ENCODE measurements at regions not wholly inside any gene's neighbourhood (a gene's known extent, or its start where the extent isn't known, plus 50 kb on each side); places are given as distances from the start of the nearest gene placed in this dataset.
"Not testable (repeated sequence)": the region's sequence is repeated elsewhere in the genome, so short reads cannot be mapped to it uniquely, and the experiment has no call there.

DNA sequence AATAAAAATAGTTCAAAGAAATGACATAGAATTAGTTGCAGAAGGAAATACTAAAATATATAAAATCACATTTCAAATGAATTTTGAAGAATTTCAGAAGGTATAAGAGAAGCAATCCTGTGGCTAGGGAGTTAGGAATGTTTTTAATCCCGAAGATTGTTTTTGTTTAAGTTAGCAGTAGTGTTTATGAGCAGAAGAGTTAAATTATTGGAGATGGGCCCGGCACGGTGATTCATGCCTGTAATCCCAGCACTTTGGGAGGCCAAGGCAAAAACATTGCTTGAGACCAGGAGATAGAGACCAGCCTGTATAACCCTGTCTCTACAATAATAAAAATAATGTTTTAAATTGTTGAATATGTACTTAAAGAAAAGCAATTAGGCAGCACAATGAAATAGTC lies 432.5 kb downstream of the MFSD1 start:
- DNase-seq (ENCODE audit: low read depth) = no peak

DNA sequence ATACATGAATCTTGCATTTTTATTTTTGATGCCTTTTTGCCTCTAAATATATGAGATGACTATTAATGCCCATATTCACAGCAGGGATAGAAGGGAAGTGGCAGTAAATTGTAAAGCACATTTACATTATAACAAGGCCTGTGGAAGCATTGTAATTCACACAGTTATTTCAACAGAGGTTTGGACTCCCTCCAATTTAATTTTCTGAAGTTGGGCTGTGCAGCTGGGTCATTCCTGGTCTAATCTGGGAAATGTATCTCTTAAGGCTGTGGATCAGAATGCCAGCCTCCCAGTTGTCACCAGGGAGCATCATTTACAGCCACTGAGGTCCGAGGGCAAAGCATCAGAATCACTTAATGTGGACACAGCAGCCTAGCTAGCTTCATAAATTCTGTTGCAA lies 434.5 kb downstream of the MFSD1 start:
- DNase-seq (ENCODE audit: low read depth) = no peak

DNA sequence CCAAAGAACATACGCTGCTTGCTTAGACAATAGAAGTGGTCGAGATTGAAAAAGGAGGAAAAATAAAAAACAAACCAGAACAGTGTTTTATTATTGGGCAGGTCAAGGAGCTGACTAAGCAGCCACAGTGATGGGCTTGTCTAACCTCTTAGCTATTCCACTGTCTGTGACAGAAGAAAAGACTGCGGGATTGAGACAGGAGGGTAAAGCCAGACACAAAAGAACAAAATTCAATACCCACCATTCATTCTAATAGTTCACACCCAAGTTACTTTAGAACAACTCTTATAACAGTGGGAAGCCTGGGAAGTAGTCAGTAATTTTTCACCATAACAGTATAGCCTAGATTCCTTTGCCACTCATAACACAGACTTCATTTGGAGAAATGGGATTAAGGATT lies 435.4 kb downstream of the MFSD1 start:
- DNase-seq (ENCODE audit: low read depth) = no peak

DNA sequence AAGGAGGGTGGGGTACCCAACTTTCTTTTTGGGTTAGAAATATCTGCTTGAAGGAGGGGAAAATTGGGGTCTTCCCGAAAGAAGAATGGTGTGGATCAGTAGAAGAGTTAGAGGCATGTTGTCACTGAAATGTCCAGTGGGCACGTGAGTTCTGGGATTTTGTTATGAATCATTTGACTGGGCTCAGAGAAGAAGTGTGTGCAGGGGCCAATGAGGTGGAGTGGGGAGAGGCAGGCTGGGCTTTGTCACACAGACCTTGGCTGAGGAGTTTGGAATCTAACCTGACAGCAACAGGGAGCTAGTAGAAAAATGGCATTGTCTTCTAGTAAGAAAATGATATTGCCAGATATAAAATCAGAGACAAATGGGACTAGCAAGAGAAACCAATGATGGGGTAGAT lies 436.8 kb downstream of the MFSD1 start:
- no peak for DNase-seq (ENCODE audit: low read depth)

DNA sequence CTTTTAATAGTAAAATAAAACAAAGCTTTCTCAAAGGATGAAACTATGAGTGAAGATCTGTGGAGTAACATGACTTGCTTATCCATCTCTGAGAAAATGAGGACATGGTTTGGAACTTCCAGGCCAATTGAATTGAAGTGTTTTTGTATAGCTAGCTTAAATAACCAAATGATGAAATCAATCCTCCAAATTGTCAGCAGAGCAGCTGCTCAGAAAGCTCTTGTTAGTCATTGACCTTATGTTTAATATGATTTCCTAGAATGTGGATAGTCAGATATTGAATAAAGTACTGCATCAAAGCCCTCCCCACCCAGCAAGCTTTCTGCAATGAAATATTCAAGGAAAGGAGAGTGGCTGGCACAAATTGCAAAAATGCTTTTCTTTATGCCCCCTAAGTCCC lies 437.2 kb downstream of the MFSD1 start:
- DNase-seq (ENCODE audit: low read depth) = no peak

DNA sequence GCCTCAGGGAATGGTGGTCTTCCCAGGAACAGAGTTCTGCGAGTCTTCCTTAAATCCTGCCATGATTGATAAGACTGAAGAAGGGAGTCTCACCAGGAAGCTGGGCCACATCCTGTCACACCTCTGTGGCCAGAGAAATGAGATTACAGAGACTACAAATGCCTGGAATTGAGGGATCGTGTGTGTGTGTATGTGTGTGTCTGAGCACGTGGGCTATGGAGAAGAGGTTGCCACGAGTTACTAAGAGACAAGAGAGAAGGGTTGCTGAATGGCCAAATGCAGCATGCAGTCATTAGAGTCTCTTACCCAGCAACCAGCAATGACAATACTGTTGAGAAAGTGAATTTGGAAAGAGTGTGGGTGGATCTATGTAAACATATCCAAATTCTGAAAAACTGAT lies 443.1 kb downstream of the MFSD1 start:
- DNase-seq (ENCODE audit: low read depth) = no peak

DNA sequence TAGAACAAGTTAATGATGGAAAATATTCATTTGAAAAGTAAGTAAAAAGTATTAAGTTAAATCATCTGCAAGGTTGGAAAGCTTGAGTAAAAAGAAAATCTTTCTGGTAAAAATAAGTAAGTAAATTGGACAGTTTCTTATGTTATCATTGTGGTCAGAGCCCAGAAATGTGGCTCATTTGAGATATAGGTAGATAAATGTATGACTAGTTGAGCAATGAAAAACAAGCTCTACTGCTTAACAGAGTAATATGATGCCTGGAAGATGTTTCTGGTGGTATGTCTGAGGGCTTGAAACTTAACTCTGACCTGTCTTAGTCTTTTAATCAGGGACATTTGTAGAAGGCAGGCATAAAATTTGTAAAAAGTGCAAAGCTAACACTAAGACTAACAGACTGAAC lies 444.0 kb downstream of the MFSD1 start:
- DNase-seq (ENCODE audit: low read depth) = no peak

DNA sequence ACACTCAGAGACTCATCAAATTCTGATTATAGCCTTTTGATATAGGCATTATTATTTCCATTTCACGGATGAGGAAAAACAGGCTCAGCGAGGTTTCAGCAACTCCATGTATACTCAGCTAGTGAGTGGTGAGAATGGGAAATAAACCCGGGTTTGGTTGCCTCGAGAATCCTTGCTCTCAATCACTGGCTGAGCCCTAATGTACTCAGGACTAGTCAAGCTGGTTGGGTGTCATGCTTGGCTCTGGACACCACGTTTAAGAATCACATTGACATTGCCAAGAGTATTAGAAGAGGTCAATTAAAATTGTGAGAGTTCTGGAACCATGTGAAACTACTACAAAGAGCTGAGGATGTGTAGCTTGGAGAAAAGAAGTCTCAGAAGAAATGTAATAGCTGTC lies 444.5 kb downstream of the MFSD1 start:
- no peak for DNase-seq (ENCODE audit: low read depth)

DNA sequence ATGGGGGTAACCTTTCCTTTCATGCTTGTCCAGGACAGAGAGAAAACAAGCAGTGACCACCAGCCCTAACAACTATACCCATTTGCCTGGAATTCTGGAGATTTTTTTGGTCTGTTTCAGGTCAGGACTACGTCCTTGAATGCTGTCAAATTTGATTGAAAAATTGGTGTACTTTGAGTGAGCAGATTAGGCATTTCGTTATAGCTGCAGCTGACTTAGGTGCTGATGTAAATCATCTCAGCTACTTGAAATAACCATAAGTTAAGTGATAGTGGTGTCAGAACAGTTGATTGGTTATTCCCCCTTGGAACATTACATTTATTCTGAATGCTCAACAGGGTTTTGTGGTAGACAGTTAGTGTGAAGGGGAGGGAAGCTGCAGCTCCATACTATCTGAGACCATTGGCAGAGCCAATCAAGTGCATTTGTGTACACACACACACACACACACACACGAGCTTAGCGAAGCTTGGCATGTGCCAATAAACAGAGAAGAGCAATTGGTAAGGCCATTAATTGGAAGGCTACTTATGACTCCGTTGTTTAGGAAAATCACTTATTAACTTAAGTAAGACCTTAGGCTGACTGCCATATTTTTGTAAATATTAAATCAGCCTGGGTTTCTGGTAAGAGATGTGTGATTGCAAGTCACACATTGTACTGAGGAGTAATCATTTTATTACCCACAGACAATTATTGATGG lies 447.8 kb downstream of the MFSD1 start:
- DNase-seq (ENCODE audit: low read depth) = no peak

DNA sequence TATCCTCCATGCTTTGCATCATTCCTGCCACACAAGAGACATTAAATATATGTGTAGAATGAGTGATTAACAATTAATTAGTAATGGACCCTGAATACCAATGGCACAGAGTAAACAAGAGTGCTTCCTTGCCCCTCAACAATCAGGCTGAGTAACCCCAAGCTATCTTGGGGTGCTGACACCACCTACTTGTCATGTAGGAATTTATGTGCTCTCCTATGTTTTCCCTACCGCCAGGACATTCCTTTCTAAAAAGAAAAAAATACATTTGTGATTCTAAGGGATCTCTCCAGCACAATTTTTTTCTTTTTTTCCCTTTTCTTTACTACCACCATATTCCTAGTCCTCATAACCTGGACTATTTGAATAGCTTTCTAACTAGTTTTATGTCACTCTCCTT lies 449.1 kb downstream of the MFSD1 start:
- DNase-seq (ENCODE audit: low read depth) = no peak

DNA sequence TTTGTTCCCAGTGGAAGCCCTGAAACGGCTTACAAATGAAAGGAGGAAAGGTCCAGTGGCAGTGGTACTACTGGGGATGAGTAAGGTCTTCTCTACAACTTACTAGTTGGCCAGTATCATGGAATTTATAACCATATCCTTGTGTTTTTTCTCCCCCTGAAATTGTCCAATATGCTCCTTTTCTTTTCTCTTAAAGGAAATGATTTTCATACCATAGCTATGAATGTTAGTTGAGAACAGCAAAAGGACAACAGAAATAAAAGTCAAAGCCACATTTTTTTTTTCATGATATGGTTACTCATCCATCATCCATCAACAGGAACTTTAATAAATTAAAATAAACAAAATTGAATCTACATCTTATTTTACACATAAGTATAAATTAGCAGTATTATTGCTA lies 450.4 kb downstream of the MFSD1 start:
- DNase-seq (ENCODE audit: low read depth) = no peak

DNA sequence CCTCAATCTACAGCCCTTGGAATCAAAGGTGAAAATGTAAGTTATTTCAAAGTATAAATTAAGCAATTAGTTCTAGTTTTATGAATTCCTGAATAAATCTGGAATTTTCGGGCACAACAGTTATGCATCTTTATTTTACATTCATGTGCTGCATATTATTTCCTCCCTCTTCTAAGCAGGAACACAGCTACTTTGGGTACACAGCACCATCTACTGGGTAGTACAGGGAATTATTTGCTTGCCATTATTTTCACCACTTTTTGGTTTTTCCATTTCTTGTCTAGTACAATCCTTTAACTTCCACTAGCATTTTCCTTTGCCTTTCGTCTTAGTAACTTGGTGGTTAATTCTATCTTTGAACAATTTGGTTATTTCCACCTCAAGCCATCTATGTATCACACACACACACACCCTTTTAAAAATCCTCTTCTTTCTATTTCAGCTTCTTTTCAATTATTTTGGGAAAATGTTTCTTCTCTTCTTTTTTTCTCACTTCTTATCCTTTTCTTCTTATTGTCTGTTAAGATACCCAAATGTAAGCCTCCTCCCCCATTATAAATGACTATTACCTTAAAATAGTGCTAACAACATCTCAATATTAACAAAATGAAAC lies 451.0 kb downstream of the MFSD1 start:
- no peak for DNase-seq (ENCODE audit: low read depth)

DNA sequence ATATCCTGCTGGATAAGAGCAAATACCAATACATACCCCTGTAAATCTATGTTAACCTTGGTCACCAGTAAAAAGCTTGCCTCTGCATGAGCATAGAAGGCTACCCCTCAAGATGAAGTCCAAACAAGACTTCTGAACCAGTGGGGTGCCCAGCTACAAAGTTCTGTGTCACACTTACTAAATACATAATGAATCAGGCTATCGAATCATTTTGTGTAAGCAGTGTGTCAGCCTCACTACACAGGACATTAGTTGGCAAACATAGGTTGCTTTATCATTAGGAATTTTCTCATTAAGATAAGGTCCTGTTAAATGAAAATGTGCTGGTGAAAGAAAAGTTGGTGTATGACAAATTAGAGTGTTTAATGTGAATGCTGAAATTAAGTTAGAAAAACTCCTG lies 452.0 kb downstream of the MFSD1 start:
- DNase-seq (ENCODE audit: low read depth) = no peak

DNA sequence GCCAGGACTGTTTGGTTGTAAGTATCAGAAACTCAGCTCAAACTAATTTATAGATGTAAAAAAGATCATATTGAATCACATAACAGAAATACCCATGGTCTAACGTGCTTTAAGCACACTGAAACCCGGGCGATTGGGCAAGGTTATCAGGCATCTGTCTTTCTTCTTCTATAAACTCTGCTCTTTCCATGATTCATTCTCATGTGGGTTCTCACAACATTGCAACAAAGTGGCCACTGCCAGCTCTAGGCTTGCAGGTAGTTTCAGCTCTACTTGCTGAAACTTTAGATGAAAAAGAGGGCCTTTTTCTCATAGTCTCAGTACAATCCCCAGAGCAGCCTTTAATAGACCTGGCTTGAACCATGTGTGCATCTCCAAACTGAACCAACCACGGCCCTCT lies 456.1 kb downstream of the MFSD1 start:
- DNase-seq (ENCODE audit: low read depth) = no peak

DNA sequence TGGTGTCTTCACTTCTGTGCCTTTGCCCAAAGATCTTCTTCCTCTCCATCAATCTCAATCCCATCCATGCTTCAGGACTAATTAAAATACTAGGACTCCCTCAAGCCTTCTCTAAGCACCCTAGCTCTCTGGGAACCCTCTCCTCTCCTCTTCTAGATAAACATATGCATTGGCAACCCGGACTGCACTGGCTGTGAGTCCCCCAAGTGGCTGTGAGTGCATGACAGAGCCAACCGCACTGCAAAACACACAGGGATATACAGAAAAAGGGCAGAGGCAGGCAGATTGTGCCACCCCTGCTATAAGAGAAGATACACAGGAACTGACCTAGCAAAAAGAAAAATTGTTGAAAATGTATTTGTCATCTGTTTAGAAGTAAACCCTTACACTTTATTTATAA lies 457.1 kb downstream of the MFSD1 start:
- DNase-seq (ENCODE audit: low read depth) = no peak

DNA sequence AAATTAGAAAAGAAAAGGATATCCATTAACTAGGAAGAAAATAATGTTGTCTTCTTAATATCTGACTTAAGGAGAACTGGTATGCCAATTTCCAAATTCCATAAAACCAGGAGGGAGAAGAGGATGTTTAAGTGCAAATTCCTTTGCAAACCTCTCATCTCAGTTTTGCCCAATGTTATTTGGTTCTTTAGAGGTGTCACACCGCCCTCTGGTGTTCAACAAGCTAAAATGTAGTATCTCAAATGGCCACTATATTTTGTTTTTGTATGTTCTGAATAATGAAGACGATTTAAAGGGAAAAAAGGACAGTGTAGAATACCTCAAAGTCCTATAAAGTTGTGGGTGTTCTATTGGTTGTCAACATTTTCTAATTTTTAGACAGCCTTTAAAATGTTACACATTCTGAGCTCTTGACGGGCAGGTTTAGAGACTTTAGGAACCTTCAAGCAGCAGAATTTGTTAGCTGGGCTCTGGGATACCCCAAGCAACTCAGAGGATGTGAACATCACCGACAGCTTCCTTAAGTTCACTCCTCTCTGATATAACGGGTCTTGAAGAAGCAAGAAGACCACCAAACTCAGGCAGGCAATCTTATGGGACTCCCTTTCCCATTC lies 458.3 kb downstream of the MFSD1 start:
- DNase-seq (ENCODE audit: low read depth) = no peak

DNA sequence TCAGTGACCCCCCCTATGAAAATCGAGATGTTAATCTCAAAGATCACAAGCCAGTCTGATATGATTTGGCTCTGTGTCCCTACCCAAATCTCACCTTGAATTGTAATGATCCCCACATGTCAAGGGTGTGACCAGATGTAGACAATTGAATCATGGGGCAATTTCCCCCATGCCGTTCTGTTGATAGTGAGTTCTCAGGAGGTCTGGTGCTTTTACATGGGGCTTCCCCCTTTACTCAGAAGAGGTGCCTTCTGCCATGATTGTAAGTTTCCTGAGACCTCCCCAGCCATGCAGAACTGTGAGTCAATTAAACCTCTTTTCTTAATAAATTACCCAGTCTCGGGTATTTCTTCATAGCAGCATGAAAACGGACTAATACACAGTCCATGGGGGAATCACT lies 459.5 kb downstream of the MFSD1 start:
- not testable (repeated sequence) for DNase-seq (ENCODE audit: low read depth)

DNA sequence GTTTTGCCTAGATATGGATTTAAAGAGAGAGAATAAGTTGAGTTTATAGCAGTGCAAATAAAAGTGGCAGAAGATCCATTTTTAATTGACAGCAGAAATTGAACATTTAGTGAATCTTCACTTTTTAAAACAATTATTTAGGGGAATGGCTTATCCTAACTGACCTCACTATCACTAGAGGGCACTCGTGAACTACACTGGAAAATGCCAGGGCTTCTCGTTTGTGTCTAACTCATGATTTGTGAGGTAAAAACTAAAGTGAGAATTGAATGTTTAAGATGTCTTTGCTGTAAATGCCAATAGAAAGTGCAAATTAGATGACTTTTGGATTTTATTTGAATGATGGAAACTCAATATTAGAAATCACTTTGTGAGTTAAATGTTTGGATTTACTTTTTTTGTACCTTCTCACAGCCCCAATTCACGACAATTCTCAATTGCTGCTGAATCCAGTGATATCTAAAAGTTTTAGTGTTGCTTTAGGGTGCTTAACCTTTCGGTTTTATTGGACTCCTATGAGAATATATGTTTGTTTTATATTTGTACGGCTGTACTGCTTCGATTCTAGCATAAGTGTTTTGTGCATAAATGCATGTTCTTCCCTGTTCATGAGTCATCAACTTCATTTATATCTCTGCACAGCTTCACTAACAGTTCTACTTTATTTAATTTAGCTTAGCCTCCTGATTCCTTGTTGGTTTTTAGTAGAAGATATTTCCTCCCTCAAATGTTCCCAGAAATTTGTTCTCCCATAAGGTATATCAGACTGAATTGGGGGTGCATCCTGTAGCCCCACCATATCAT lies 462.1 kb downstream of the MFSD1 start:
- DNase-seq (ENCODE audit: low read depth) = no peak

DNA sequence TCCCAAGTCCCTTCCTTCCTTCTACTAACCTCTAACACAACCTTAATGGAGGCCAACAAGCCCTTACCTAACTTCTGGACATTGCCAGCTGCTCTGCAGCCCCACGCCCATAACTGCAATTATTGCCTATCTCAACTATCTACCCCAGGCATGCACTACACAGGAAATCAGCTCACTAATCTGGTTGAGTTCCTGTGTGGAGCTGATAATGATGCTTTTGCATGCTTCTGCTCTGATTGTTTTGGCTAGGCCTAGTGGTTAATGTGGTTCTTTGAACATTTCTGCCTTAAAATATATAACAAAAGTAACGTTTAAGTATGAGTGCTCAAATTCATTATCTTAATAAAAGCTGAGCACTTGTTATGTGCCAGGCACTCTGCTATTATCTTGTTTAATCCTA lies 463.9 kb downstream of the MFSD1 start:
- DNase-seq (ENCODE audit: low read depth) = no peak

DNA sequence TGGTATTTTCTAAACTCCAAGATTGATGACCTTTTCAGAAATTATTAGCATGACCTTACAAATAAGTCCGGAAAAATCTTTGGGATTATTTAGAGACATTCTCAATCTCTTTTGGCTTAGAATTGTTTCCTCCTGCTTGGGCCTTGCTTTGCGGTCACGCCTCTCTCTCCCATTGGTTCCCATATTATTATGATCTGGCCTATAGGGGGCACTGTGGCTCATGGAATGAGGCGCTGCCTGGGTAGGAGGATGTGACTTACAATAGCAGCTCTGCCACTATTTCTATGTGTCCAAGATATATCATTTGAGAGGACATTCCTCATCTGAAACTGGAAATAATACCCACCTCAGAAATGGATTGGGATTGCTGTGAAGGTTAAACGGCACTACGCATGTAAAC lies 464.9 kb downstream of the MFSD1 start:
- no peak for DNase-seq (ENCODE audit: low read depth)

DNA sequence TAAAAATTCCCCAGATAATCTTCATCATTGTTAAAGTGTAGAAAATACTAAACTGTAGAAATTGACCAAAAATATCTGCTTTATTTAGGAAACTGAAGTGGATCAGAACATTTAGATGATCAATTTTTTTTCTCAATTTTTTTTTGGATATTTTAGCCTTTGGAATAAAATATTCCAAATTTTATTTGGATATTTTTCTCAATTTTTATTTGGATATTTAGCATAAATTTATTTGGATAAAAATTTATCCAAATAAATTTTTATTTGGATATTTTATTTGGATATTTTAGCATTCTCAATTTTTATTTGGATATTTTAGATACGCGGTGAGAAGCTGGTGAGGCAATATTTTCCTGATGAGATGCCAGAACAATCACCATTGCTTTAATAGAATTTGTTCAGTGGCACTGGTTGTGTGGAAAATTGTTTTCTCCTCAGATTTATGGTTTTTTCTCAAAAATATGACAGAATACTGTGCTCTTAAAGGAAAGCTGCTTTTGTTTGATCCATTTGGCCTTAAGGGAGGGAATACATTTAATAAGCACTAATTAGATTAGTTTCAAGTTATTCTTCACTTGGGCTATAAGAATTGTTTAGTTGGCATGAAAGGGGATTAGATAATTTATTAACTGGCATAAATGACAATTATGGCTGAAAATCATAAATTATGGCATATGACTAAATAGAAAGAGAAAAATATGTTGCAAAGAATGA lies 470.1 kb downstream of the MFSD1 start:
- DNase-seq (ENCODE audit: low read depth) = no peak

DNA sequence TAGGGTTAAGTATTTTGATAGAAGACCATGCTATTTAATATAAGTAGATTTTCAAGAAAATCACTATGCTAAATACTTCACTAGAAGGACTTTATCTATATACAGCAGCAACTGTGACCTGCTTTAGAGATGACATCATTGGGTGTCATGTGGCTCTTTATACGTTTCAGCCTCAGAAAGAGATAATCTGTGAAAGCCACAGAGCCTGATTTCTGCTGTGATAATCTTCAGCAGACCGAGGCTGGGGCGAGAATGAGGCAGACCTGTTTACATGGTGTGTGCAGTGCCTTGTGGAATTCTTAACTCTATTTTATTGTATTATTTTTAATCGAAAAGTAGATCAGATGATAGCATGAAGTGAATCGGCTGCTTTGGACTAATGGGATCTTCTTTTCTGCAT lies 471.2 kb downstream of the MFSD1 start:
- DNase-seq (ENCODE audit: low read depth) = no peak
